ENCODE measurements at regions not wholly inside any gene's neighbourhood (a gene's known extent, or its start where the extent isn't known, plus 50 kb on each side); places are given as distances from the start of the nearest gene placed in this dataset.

DNA sequence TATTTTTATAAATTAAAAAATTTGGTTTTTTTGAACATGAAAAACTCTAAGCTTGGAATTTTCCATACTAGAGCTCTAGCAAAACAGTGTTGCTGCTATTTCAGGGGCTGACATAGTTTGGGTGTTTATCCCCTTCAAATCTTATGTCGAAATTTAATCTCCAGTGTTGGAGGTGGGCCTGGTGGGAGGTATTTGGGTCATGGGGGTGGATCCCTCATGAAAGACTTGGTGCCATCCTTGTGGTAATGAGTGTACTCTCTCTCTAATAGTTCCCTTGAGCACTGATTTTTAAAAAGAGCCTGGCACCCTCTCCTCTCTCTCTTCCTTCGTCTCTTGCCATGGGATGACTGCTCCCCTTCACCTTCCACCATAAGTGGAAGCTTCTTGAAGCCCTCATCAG lies 244.6 kb upstream of the UBE2E3 start:
- DNase-seq (ENCODE audit: low spot score) = no peak

DNA sequence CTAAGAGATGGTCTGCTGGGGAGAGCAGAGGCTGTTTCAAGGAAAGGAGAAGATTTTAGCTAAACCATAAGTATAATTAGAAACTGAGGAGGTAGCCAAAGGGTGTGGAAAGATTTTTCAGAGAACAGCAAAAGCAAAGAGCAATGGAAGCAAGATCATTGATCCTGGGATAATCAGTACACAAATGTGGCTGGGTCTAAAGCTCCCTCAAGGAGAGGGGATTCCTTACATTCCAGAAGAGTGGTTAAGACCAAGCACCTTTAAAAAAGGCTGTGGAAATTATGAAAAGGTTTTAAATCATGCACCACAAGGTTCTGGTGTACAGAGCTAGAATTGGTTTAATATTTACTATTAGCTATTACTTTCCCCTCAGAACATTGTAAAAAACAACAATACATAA lies 246.0 kb upstream of the UBE2E3 start:
- DNase-seq (ENCODE audit: low spot score) = no peak

DNA sequence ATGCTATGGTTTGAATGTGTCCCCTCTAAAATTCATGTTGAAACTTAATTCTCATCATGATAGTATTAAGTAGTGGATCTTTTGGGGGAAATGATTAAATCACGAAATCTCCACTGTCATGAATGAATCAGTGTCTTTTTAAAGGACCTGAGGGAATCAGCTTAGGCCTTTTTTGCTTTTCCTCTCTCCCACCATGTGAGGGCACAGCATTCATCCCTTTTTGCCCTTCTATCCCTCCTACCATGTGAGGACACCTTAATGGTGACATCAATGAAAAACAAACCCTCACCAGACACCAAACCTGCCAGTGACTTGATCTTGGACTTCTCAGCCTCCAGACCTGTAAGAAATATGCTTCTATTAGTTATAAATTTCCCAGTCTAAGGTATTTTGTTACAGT lies 247.1 kb upstream of the UBE2E3 start:
- no peak for DNase-seq (ENCODE audit: low spot score)

DNA sequence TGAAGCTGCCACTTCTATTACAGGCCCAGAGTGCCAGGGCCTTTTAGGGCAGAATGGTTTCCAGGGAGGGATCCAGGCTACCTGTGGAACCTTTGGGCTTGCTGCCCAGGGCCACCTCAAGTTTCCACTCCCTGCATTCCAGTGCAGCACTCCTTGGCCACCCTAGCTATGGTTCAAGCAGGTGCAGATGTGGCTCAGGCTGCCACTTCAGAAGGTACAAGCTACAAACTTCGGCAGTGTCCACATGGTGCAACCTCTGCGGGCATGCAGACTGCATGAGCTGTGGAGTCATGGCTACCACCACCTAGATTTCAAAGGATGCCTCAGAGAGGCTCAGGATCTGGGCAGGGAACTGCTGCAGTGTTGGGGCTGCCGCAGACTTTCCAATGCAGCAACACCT lies 248.1 kb upstream of the UBE2E3 start:
- no peak for DNase-seq (ENCODE audit: low spot score)

DNA sequence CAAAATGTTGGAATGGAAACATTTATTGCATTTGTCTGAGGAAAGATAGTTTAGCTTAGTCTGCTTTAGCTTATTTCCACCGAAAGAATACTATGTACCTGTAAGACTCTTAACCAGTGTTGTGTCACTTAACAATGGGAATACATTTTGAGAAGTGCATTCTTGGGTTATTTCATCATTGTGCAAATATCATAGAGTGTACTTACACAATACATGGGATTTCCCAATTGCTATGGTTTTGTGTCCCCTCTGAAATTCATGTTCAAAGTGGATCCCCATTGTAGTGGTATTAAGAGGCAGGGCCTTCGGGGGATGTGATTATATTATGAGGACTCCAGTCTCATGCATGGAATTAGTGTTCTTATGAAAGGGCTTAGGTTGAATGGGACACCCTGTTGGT lies 249.4 kb upstream of the UBE2E3 start:
- DNase-seq (ENCODE audit: low spot score) = no peak

DNA sequence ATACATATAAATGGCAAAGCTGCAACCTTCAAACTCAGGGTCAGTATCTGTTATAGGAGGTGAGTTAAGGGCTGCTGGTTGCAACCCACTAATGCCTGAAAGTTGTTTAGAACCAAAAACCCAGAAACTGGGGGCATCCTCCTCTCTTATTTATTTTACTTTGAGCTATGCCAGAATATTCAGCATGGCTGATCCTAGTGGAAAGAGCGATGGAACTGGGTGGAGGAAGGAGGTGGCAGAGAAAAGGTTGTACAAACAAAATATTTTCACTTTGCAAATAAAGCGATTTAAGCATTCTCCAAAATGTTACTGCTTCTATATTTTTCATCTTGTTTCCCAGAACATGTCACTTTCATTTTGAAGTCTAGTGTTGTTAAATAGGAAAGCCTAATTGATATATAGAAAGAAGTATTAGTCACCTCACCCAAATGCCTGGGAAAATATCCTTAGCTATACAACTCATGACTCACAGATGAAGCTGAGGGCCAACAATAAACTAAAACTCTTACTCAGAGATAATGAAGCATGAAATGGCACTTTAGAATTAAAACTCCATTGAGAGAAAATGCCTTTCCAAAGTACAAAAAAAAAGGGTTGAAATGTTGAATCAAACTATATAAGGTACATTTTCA lies 251.4 kb upstream of the UBE2E3 start:
- DNase-seq (ENCODE audit: low spot score) = no peak

DNA sequence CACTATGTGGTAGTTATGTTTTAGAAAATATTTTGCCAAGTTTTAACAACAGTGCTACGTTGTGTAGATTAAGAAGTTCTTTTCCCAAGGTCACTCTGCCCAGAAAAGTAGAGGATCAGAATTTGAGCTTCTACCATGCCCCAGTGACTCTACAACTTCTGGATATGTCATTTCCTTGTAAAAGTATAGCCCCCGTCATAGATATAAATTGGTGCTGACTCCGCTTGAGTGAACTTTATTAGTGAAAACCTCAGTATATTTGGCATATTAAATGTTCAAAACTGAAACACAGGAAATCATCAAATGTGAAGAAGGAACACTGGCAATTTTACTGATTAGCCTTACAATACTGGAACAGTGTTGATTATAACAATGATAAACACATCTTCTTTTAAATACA lies 256.7 kb upstream of the UBE2E3 start:
- no peak for DNase-seq (ENCODE audit: low spot score)

DNA sequence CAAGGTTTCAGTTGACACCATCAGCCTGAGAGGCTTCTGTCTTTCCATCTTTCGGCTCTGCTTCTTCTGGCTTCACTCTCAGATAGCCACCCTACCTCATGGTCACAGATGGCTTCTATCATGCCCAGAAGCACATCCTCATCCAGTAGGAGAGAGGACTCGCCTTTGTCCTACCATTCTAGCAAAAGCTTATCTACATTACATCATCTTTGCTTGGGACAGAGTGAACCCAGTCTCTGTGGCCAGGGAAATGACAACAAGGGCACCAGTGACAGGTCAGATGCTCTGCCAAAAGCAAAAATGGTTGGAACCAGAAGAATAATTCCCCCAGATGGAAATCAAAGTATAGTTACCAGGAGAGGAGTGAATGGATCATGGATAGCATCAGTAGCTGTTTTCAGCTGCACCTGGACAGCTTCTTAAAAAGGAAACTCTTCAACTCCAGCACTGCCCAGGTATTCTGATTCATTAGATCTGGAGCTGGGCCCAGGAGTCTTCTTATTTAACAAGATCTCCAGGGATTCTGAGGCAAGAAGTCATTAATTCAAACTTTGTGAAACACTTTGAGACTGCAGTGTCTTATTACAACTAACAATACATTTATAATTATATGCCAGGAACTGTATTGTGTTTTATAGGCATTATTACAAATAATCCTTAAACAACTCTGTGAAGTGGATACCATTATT lies 257.7 kb upstream of the UBE2E3 start:
- DNase-seq (ENCODE audit: low spot score) = no peak

DNA sequence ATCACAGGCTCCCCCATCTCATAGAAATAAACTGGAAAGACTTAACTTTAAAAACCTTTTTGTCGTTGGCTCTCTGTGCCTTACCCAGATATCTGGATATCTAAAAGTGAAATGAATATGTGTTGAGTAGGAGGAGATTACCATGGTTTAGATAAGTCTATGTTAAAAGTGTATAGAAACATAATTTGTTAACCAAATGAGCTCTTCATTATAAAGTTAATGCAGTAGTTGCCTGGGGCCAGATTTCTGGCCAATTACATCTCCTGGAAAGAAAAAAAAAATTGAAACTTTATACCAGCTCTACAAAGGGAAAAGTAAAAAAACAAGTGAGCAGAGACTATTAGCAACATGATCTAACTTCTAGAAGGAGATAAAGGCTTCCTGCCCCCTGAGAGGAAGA lies 259.6 kb upstream of the UBE2E3 start:
- no peak for DNase-seq (ENCODE audit: low spot score)

DNA sequence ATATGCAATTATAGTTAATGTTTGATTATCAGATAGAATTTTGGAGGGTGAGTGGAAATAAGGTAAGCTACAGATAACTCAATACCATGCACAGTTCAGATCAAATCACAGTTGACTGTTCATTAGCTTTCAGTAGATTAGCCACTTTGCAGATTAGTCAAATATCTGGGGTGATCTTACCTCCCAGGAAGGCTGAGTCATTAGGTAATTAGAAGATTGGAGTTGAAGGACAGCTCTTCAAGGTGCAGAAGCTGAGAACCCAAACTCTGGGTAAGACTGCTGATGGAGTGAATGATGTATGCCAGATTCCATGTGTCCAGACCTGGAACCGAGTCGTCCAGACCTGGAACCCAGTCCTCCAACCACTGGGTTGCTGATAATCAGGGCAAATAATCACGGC lies 262.8 kb upstream of the UBE2E3 start:
- DNase-seq (ENCODE audit: low spot score) = no peak

DNA sequence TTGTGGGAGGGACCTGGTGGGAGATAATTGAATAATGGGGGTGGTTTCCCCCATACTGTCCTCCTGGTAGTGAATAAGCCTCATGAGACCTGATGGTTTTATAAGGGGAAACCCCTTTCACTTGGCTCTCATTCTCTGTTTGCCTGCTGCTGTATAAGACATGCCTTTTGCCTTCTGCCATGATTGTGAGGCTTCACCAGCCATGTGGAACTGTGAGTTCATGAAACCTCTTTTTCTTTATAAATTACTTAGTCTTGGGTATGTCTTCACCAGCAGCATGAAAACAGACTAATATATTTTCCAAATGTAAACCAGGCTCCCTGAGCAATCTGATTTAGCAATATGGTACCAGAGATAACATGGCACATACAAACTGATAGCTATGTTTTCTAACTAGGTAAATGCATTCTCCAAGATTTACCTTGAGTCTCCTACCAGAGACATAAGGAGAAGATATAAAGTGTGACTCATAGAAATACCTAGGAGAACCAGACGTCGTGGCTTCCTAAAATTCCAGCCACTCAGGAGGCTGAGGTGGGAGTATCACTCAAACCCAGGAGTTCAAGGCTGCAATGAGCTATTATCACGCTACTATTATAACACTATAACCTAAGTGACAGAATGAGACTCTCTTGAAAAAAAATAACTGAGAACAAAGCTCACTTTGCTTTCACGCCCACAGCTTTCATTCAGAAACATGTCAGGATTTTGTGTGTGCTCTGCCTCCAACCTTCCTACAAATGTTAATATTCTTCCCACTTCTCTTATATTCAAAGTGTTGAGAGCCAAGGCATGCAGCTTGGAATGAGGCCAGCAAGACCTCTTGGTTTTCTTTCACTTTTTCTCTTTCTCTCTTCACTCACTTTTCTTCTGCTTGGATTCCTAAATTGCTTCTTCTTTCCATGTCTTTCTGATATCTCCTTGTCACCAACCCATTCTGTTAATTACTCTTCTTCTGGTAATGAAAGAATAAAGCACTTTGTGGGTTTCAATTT lies 263.9 kb upstream of the UBE2E3 start:
- peak; percentile 9 for DNase-seq (ENCODE audit: low spot score)

DNA sequence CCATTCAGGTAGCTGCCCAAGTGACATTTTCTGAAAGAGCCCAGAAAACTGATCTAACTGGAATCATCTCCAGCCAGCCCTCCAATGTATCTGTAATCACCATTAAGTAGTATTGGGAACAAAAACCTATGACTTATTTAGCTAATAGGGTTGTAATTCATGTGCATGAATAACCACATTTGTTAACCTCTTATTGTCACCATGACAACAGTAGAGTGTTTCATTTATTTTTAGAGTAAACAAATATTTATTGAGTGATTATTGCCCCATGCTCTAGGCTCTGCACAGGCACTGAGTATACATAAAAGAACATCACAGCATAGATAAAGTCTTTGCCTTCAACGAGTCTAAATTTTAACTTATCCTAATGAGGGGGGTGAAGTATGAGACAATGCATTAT lies 265.4 kb upstream of the UBE2E3 start:
- DNase-seq (ENCODE audit: low spot score) = no peak

DNA sequence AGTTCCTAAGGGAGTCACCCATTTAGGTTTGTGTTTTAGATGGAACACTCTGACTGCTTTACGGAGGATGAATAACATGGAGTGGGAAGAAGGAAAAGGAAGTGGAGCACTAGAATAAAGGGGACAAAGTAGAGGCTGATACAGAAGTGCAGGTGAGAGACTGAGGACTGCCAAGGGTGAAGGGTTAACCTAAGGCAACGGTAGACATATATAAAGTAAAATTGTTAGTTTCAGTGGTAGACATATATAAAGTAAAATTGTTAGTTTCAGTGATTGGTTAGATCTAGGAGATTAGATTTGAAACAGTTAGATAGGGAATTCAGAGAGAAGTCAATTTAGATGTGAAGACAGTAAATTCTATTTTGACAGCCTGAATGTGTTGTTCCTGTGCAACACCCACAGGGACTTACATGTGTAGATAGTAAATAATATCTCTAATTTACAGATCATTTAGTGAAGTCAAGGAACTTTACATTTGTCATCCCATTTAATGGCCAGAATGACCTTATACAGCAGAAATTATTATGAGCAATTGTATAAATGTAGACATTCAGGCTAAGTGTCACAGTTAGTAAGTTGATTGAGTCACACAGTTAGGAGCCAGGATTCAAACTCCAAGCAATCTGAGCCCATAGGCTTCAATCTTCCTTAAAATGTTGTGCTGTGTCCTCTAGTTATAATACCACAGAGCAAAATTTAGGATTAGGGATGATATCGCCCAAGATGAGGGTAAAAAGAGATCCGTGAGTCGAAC lies 270.8 kb upstream of the UBE2E3 start:
- DNase-seq (ENCODE audit: low spot score) = no peak

DNA sequence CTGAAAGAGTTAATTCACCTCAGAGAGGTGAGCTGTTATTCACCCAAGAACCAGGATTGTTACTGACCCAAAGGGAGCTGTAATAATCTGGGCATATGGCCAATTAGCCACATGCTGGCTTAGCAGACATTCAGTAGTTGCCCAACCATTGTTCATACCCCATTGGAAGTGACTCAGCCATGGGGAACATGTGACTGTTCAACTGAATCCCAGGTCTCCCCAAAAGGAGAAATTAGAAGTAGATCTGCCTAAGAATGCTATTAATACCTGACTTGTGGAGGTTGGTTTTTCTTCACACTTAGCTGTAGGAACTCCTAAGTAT lies 272.6 kb upstream of the UBE2E3 start:
- peak; percentile 9 for DNase-seq (ENCODE audit: low spot score)

DNA sequence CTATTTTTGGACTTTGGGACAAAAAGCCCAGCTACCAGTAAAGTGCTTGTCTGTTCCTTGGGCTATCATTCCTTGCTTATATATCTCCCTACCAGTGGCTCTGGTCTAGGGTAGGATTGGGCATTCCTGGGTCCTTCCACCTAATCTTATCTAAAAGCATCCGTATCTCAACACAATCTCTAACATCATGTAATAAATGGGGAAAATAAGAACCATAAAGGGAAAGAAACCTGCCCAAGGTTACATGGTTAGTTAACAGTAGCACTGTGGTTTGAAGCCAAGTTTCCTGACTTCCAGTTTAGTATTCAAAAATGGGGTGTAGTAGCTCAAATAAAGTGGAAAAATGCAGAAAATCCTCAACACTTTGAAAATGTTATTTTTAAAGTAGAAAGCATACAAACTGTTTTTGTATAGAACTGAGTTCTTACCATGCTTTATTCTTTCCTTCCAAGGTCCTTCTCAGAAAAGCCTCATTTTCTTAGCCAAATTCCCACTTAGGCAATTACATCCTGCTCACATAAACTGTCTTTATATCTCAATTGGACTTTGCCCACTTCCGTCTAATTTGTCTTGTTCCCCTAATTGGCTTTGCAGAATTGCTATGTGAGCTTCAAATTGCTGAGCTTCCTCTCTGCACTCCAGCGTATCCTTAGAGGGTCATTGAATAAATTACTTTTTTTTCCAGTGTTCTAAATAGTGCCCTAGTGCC lies 273.1 kb upstream of the UBE2E3 start:
- DNase-seq (ENCODE audit: low spot score) = no peak

DNA sequence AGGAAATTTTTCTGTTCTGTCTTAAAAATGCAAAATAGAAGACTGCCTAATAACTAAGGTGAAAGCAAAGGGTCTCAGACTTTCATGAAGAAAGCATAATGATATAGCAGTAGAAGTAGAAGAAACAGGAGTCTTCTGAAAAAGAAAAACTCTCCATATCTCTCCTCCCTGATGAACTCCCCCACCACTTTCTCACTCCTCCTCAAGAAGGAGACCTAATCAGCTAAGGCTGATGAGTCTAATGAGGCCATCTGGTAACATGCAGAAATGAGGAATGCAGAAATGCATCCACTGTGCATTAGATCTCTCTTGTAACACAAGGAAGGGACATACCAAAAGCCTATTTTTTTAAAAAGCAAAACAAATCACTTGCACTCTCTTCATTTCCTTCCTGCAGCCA lies 273.7 kb upstream of the UBE2E3 start:
- DNase-seq (ENCODE audit: low spot score) = no peak

DNA sequence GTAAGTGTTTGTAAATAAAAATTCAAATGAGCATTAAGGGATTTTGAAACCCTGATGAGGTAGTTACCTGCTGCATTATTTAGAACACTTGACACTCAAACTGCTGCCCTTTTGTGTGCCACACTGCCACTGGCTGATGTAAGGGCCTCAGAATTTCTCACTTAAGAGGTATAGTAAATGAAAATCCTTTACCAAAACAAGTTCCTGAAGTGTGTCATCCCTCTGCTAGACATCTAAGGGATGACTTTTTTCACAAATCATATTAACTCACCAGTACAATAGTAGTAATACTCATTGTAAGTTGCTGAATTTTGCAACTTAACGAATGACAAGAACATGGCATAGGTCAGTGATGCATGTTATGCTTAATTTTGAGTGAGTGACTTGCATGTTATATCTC lies 274.9 kb upstream of the UBE2E3 start:
- DNase-seq (ENCODE audit: low spot score) = no peak

DNA sequence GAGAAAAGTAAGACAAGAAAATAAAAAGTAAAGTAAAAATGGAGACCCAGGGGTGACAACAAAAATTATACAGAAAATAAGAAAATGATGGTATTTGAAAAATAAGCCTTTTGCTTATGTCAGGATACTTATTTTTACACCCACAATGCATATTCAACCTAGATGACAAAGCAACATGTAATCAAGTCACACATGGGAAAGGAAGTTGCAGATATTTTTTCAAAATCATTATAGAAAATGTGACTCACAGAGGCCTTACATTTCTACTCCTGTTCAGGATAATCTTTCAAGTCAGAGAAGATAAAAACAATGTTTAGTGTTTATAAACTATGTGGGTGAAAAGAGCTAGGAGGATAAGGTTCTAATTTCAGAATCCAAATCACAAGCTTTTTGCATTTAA lies 275.3 kb upstream of the UBE2E3 start:
- no peak for DNase-seq (ENCODE audit: low spot score)

DNA sequence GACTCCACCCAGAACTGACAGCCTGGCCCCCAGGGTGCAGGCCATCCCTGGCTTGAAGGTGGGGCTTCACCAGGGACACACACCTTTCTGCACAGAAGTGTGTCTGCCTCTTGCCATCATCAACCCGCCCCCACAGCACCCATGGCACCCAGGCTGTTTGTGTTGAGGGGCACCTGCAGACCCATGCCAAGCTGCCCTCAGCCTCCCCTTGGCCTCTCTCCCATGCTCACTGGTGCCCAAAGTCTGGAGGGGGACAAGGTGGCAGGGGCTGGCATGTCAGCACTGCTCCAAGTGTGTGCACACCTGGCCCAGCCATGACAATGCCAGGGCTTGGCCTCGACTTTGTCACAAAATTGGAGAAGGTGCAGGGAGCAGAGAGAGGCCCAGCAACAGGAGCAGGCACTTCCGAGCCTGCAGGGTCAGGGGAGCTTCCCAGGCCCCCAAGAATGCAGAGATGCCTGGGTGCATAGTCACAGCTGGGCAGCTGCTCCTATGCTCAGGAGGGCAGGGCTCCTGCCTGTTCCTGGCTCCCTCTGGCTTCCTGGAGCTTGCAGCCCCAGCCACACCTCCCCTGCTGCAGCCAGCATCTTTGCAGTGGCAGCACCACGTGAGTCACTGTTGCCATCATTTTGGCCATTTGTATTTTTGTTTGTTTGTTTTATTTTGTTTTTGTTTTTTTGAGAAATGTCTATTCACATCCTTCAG lies 280.6 kb upstream of the UBE2E3 start:
- DNase-seq (ENCODE audit: low spot score) = no peak

DNA sequence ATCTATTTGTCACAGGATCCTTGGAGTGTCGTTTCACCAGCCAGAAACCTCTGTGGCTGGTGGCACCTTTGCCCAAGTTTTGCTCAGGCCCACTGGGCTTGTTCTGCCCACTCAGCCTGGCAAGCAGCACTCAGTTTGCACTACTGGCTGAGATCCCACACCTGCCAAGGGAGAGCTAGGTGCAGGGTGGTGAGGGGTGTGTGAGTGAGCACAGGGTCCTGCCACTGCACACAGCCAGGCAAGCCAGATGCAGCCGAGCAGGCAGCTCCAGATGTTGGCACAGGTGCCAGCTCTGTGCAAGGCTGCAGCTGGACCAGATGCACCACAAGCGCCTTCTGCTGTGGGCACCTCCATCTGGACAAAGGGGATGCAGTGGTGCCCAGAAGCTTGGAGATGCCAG lies 281.7 kb upstream of the UBE2E3 start:
- no peak for DNase-seq (ENCODE audit: low spot score)

Measured in Ammon's horn (tissue), 1 donor.